CD4-positive, alpha-beta T cell (primary cell): ENCODE measurements at regions not wholly inside any gene's neighbourhood (a gene's known extent, or its start where the extent isn't known, plus 50 kb on each side); places are given as distances from the start of the nearest gene placed in this dataset.

Source experiments
- ATAC-seq: fragments of 200-7000 bp; cut with Tn5 transposase; one replicate; pipeline ENCODE4 v1.10.0; 2022; ENCODE audit warnings: mild to moderate bottlenecking; ENCODE audit not compliant: poor library complexity
- CTCF ChIA-PET: fragments of 350-600 bp; sonication (Branson Sonifier 250); formaldehyde crosslinking; loops from one replicate; lab custom pipeline; 2021; ENCODE audit warnings: antibody characterized with exemption, inconsistent platforms; lab: Charles Lee
- POLR2A ChIA-PET: fragments of 350-600 bp; sonication (Branson Sonifier 250); formaldehyde crosslinking; loops from one replicate; lab custom pipeline; 2021; ENCODE audit warnings: antibody characterized with exemption, inconsistent platforms; lab: Charles Lee
- DNase-seq, 14 experiments: peaks; one replicate each; pipeline ENCODE4 v3.0.0-alpha.2; 2013 to 2020; ENCODE audit warnings: mixed read lengths in 2 of 14
- H3K27ac ChIP-seq, 2 donors: one replicate each; pipeline versions ENCODE4 v1.5.1 to v1.7.0; 2013; ENCODE audit warnings: low read length in 2 of 2, low read depth in 1 of 2, mild to moderate bottlenecking in 1 of 2
- H3K27me3 ChIP-seq, 2 experiments: 1 replicate in 1 of 2; 2 replicates in 1 of 2; pipeline versions ENCODE4 v1.6.1 to v1.7.0; 2013; ENCODE audit warnings: low read length in 2 of 2, control low read depth in 1 of 2, mild to moderate bottlenecking in 1 of 2, moderate library complexity in 1 of 2; ENCODE audit not compliant: insufficient read depth in 2 of 2, control insufficient read depth in 1 of 2
- H3K36me3 ChIP-seq: one replicate; pipeline ENCODE4 v1.6.1; 2013; ENCODE audit warnings: low read length, control low read depth; ENCODE audit not compliant: insufficient read depth
- H3K4me1 ChIP-seq: one replicate; pipeline ENCODE4 v1.6.1; 2013; ENCODE audit warnings: low read length, control low read depth; ENCODE audit not compliant: insufficient read depth
- H3K4me3 ChIP-seq: one replicate; pipeline ENCODE4 v1.5.1; 2013; ENCODE audit warnings: mild to moderate bottlenecking, low read length, moderate library complexity
- H3K9me3 ChIP-seq, 2 experiments: 1 replicate in 1 of 2; 2 replicates in 1 of 2; pipeline versions ENCODE4 v1.6.1 to v1.7.0; 2013; ENCODE audit warnings: low read length in 2 of 2, mild to moderate bottlenecking in 2 of 2, control low read depth in 1 of 2, moderate library complexity in 1 of 2; ENCODE audit not compliant: control insufficient read depth in 1 of 2, insufficient read depth in 1 of 2
- H3K27ac Mint-ChIP-seq: one replicate; pipeline ENCODE4 v1.8.0; 2020; ENCODE audit warnings: mixed read lengths
- H3K27me3 Mint-ChIP-seq: one replicate; pipeline ENCODE4 v1.8.0; 2021; ENCODE audit warnings: mixed read lengths
- H3K36me3 Mint-ChIP-seq: one replicate; pipeline ENCODE4 v1.8.0; 2021; ENCODE audit warnings: low read depth, mixed read lengths
- H3K4me1 Mint-ChIP-seq: one replicate; pipeline ENCODE4 v1.8.0; 2021; ENCODE audit warnings: low read depth, mixed read lengths
- H3K4me3 Mint-ChIP-seq: one replicate; pipeline ENCODE4 v1.8.0; 2020; ENCODE audit warnings: mild to moderate bottlenecking, mixed read lengths
- H3K9me3 Mint-ChIP-seq: one replicate; pipeline ENCODE4 v1.8.0; 2020; ENCODE audit warnings: mixed read lengths
- intact Hi-C, 2 experiments: fragments of 100-400 bp; cut with DNase I in 1 of 2; cut with micrococcal nuclease in 1 of 2; formaldehyde crosslinking; loops; one replicate each; pipeline versions ENCODE4 v1.15.1 to v1.9.0; 2023 to 2025; cut with DNase I, micrococcal nuclease
- TF ChIP-seq, protein P1 (sequence below): fragments of 200-600 bp; IDR thresholded peaks from one replicate; pipeline ENCODE4 v1.8.0; 2022; ENCODE audit warnings: antibody characterized with exemption, mild to moderate bottlenecking

DNA sequence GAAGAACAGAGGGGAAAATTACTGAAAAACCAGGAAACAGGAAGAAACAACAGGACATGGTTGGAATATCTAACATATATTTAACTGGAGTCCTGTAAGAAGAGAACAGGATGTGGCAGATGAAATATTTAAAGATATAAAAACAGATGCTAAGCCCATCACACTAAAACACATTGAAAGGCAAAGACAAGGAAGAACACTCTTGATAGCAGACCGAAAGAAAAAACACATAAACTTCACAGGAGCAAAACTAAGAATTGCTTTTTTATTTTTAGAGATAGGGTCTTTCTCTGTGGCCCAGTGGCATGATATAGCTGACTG lies 324.4 kb upstream of the ARRDC3 start:
- Histone ChIP-seq H3K4me3 (no peak overlapping the region), H3K9me3 (no peaks in the 10 kb centered on the region), H3K27me3 (no peaks in the 10 kb centered on the region), H3K4me1 (no peaks in the 10 kb centered on the region), H3K27ac (no peak overlapping the region), H3K36me3 (no peaks in the 10 kb centered on the region)
- ChIA-PET POLR2A (no interaction called here), CTCF (no interaction called here)
- Mint-ChIP-seq H3K36me3 (no peaks in the 10 kb centered on the region), H3K27ac (no peak overlapping the region), H3K4me1 (no peaks in the 10 kb centered on the region), H3K4me3 (no peak overlapping the region), H3K27me3 (no peaks in the 10 kb centered on the region), H3K9me3 (peaks cover 4% of the 10 kb centered on the region)
- TF ChIP-seq, protein P1, sequence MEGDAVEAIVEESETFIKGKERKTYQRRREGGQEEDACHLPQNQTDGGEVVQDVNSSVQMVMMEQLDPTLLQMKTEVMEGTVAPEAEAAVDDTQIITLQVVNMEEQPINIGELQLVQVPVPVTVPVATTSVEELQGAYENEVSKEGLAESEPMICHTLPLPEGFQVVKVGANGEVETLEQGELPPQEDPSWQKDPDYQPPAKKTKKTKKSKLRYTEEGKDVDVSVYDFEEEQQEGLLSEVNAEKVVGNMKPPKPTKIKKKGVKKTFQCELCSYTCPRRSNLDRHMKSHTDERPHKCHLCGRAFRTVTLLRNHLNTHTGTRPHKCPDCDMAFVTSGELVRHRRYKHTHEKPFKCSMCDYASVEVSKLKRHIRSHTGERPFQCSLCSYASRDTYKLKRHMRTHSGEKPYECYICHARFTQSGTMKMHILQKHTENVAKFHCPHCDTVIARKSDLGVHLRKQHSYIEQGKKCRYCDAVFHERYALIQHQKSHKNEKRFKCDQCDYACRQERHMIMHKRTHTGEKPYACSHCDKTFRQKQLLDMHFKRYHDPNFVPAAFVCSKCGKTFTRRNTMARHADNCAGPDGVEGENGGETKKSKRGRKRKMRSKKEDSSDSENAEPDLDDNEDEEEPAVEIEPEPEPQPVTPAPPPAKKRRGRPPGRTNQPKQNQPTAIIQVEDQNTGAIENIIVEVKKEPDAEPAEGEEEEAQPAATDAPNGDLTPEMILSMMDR: no peak
- DNase-seq: no peak
- intact Hi-C loops: no loop called here
- no peak for ATAC-seq

DNA sequence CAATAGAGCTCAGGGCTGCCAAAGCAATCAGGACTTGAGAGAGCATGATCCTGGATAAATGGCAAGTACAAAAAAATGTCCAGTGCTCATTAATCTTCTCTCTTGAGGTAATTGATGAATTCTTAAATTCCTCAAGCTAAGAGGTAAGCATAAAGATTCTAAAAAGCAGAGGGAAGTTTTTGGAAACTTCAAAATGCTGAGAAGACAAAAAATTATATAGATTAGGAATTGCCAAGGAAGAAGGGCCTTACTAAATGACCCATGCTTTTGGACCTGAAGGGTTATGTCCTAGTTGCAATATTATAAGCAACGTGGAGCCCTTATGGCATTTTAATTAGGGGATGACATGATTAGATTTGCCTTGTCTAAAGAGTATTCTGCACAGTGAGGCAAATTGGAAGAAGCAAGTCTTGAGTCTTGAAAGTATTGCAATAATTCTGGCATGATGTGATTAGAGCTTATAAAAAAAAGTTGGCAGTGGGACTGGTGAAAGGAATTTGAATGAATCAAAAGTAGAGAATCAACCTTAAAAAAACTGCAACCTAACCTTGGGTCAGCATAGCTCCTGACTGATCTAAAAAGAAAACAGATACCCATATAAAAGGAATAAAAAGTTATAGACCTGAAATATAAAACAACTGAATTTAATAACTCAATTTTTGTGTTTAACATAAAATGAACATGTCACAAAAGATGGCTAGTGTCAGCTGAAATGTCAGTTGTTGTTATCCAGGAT lies 323.8 kb upstream of the ARRDC3 start:
- Histone ChIP-seq H3K36me3 (no peaks in the 10 kb centered on the region), H3K4me3 (no peak overlapping the region), H3K27me3 (no peaks in the 10 kb centered on the region), H3K9me3 (no peaks in the 10 kb centered on the region), H3K27ac (no peak overlapping the region), H3K4me1 (no peaks in the 10 kb centered on the region)
- Mint-ChIP-seq H3K9me3 (peaks cover 4% of the 10 kb centered on the region), H3K27ac (no peak overlapping the region), H3K4me1 (no peaks in the 10 kb centered on the region), H3K4me3 (no peak overlapping the region), H3K36me3 (no peaks in the 10 kb centered on the region), H3K27me3 (no peaks in the 10 kb centered on the region)
- no peak for DNase-seq
- POLR2A ChIA-PET: no interaction called here
- CTCF ChIA-PET: no interaction called here
- TF ChIP-seq, protein P1: no peak
- intact Hi-C loops: no loop called here
- no peak for ATAC-seq

DNA sequence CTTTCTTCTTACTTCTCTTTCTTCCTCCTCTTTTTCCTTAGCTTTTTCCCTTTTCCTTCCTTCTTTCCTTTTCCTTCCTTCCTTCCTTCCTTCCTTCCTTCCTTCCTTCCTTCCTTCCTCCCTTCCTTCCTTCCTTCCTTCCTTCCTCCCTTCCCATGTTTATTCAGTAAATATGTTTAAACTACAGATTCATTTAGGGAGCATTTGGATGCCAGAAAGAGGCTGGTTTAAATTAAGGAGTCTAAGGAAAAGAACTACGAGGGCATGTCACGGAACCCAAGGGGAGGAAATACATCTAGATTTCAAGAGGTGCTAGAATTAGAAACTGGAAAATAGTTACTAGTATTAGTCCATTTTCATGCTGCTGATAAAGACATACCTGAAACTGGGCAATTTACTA lies 320.0 kb upstream of the ARRDC3 start:
- Histone ChIP-seq H3K27ac (no peak overlapping the region), H3K9me3 (no peaks in the 10 kb centered on the region), H3K27me3 (no peaks in the 10 kb centered on the region), H3K4me1 (no peaks in the 10 kb centered on the region), H3K4me3 (no peak overlapping the region), H3K36me3 (no peaks in the 10 kb centered on the region)
- ATAC-seq (no peak), DNase-seq (no peak)
- H3K27me3 Mint-ChIP-seq: no peaks in the 10 kb centered on the region
- ChIA-PET CTCF (no interaction called here), POLR2A (no interaction called here)
- H3K27ac Mint-ChIP-seq: no peak overlapping the region
- H3K4me3 Mint-ChIP-seq: no peak overlapping the region
- H3K9me3 Mint-ChIP-seq: peaks cover 5% of the 10 kb centered on the region
- TF ChIP-seq, protein P1: no peak
- H3K36me3 Mint-ChIP-seq: no peaks in the 10 kb centered on the region
- no peaks in the 10 kb centered on the region for H3K4me1 Mint-ChIP-seq
- intact Hi-C loops: no loop called here
